Liver (tissue), 8 donors: ENCODE measurements at regions not wholly inside any gene's neighbourhood (a gene's known extent, or its start where the extent isn't known, plus 50 kb on each side); places are given as distances from the start of the nearest gene placed in this dataset.

ENCODE experiments used
- DNase-seq: peaks from one replicate; pipeline ENCODE4 v3.0.0-alpha.2; 2017; ENCODE audit warnings: low spot score
- H3K27ac ChIP-seq, 2 donors: one replicate each; pipeline ENCODE4 v1.7.0; 2013; ENCODE audit warnings: inconsistent platforms in 2 of 2, low read length in 2 of 2, control low read depth in 1 of 2, low read depth in 1 of 2, mild to moderate bottlenecking in 1 of 2
- H3K27me3 ChIP-seq, 4 donors: one replicate each; pipeline versions ENCODE4 v1.6.1 to v1.7.0; 2013; ENCODE audit warnings: low read length in 3 of 4, inconsistent platforms in 1 of 4, mild to moderate bottlenecking in 1 of 4, moderate library complexity in 1 of 4; ENCODE audit not compliant: control insufficient read depth in 4 of 4, insufficient read depth in 4 of 4
- H3K36me3 ChIP-seq, 4 donors: one replicate each; pipeline versions ENCODE4 v1.6.1 to v1.7.0; 2013; ENCODE audit warnings: low read length in 3 of 4, mild to moderate bottlenecking in 3 of 4, low read depth in 1 of 4, moderate library complexity in 1 of 4; ENCODE audit not compliant: control insufficient read depth in 4 of 4, insufficient read depth in 3 of 4
- H3K4me1 ChIP-seq, 4 donors: one replicate each; pipeline versions ENCODE4 v1.6.1 to v1.7.0; 2013; ENCODE audit warnings: low read length in 3 of 4, mild to moderate bottlenecking in 3 of 4, moderate library complexity in 1 of 4; ENCODE audit not compliant: control insufficient read depth in 4 of 4, insufficient read depth in 4 of 4
- H3K4me3 ChIP-seq, 3 donors: one replicate each; pipeline versions ENCODE4 v1.6.1 to v1.7.0; 2013; ENCODE audit warnings: low read length in 3 of 3, control low read depth in 1 of 3, low read depth in 1 of 3, mild to moderate bottlenecking in 1 of 3
- H3K9ac ChIP-seq, 2 donors: one replicate each; pipeline ENCODE4 v1.7.0; 2013; ENCODE audit warnings: low read length in 2 of 2, mild to moderate bottlenecking in 2 of 2, moderate library complexity in 2 of 2, control low read depth in 1 of 2, low read depth in 1 of 2
- H3K9me3 ChIP-seq, 4 donors: one replicate each; pipeline versions ENCODE4 v1.6.1 to v1.7.0; 2013; ENCODE audit warnings: low read length in 3 of 4; ENCODE audit not compliant: control insufficient read depth in 4 of 4
- EGR1 ChIP-seq, 2 donors: IDR thresholded peaks; 2 replicates each; pipeline ENCODE4 v1.6.1; 2016 to 2018; ENCODE audit warnings: antibody characterized with exemption in 2 of 2, low read depth in 2 of 2
- FOXA1 ChIP-seq: IDR thresholded peaks from 2 replicates; pipeline ENCODE4 v1.6.1; 2016; ENCODE audit warnings: antibody characterized with exemption
- GABPA ChIP-seq, 2 donors: IDR thresholded peaks in 1 of 2; conservative IDR thresholded peaks in 1 of 2; 2 replicates each; pipeline ENCODE4 v1.6.1; 2016; ENCODE audit warnings: antibody characterized with exemption in 2 of 2, mild to moderate bottlenecking in 1 of 2, moderate library complexity in 1 of 2
- HNF4A ChIP-seq, 2 donors: conservative IDR thresholded peaks; 2 replicates each; pipeline ENCODE4 v1.6.1; 2016; ENCODE audit warnings: antibody characterized with exemption in 2 of 2, mild to moderate bottlenecking in 2 of 2
- HNF4G ChIP-seq: IDR thresholded peaks from 2 replicates; pipeline ENCODE4 v1.6.1; 2016; ENCODE audit warnings: antibody characterized with exemption
- JUND ChIP-seq, 2 donors: IDR thresholded peaks; 2 replicates each; pipeline ENCODE4 v1.6.1; 2016; ENCODE audit warnings: antibody characterized with exemption in 2 of 2
- MAX ChIP-seq: IDR thresholded peaks from 2 replicates; pipeline ENCODE4 v1.6.1; 2016; ENCODE audit warnings: antibody characterized with exemption
- NR2F2 ChIP-seq: IDR thresholded peaks from 2 replicates; pipeline ENCODE4 v1.6.1; 2016; ENCODE audit warnings: antibody characterized with exemption
- RAD21 ChIP-seq, 2 donors: IDR thresholded peaks; 2 replicates each; pipeline ENCODE4 v1.6.1; 2016; ENCODE audit warnings: antibody characterized with exemption in 2 of 2, mild to moderate bottlenecking in 2 of 2
- REST ChIP-seq: IDR thresholded peaks from 2 replicates; pipeline ENCODE4 v1.6.1; 2016; ENCODE audit warnings: antibody characterized with exemption, mild to moderate bottlenecking
- RXRA ChIP-seq, 2 donors: IDR thresholded peaks; 2 replicates each; pipeline ENCODE4 v1.6.1; 2017 to 2018; ENCODE audit warnings: antibody characterized with exemption in 2 of 2, mild to moderate bottlenecking in 1 of 2
- SP1 ChIP-seq: IDR thresholded peaks from 2 replicates; pipeline ENCODE4 v1.6.1; 2018; ENCODE audit warnings: antibody characterized with exemption, mild to moderate bottlenecking
- TAF1 ChIP-seq: conservative IDR thresholded peaks from 2 replicates; pipeline ENCODE4 v1.6.1; 2016; ENCODE audit warnings: antibody characterized with exemption, mild to moderate bottlenecking
- YY1 ChIP-seq: IDR thresholded peaks from 2 replicates; pipeline ENCODE4 v1.6.1; 2016; ENCODE audit warnings: antibody characterized with exemption, mild to moderate bottlenecking
- WGBS: extraction: QIAGEN DNeasy Blood & Tissue Kit; methylation state at CpG from one replicate; pipeline ENCODE4 v1.1.7; 2013; 5-methylcytosine and 5-hydroxymethylcytosine counted together
- TF ChIP-seq, protein P1 (sequence below): fragments of 150-350 bp; IDR thresholded peaks from 2 replicates; pipeline ENCODE4 v1.5.1; 2017; ENCODE audit warnings: improper control_type of control experiment, low read depth, low read length; ENCODE audit not compliant: missing input control
- TF ChIP-seq, protein P2 (sequence below): IDR thresholded peaks from 2 replicates; pipeline ENCODE4 v1.6.1; 2016; ENCODE audit warnings: antibody characterized with exemption
- TF ChIP-seq, protein P3 (sequence below): IDR thresholded peaks from 2 replicates; pipeline ENCODE4 v1.6.1; 2016; ENCODE audit warnings: antibody characterized with exemption
- donor health status: healthy.
- donor health status: healthy.
- donor health status: healthy.
- donor health status: healthy.
- donor health status: healthy.

- Histone ChIP-seq H3K9me3 (no peaks in the 10 kb centered on the region), H3K9ac (no peak overlapping the region), H3K36me3 (no peaks in the 10 kb centered on the region), H3K4me1 (no peaks in the 10 kb centered on the region), H3K27ac (no peak overlapping the region), H3K4me3 (no peak overlapping the region), H3K27me3 (no peaks in the 10 kb centered on the region)
- WGBS: 60% methylated on average over 18 of the region's 18 CpGs
- TF ChIP-seq, protein P1, sequence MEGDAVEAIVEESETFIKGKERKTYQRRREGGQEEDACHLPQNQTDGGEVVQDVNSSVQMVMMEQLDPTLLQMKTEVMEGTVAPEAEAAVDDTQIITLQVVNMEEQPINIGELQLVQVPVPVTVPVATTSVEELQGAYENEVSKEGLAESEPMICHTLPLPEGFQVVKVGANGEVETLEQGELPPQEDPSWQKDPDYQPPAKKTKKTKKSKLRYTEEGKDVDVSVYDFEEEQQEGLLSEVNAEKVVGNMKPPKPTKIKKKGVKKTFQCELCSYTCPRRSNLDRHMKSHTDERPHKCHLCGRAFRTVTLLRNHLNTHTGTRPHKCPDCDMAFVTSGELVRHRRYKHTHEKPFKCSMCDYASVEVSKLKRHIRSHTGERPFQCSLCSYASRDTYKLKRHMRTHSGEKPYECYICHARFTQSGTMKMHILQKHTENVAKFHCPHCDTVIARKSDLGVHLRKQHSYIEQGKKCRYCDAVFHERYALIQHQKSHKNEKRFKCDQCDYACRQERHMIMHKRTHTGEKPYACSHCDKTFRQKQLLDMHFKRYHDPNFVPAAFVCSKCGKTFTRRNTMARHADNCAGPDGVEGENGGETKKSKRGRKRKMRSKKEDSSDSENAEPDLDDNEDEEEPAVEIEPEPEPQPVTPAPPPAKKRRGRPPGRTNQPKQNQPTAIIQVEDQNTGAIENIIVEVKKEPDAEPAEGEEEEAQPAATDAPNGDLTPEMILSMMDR: no peak
- TF ChIP-seq SP1 (no peak), HNF4G (no peak), YY1 (no peak), JUND (IDR thresholded peaks at IDR 0.05) (no peak), RAD21 (IDR thresholded peaks at IDR 0.05) (peak in 1 of 2 donors; percentile 11), HNF4A (conservative IDR thresholded peaks at IDR 0.05) (no peak), GABPA (IDR thresholded peaks at IDR 0.05 in 1 of 2, conservative IDR thresholded peaks at IDR 0.05 in 1 of 2) (no peak), MAX (peak; percentile 43), RXRA (IDR thresholded peaks at IDR 0.05) (no peak), EGR1 (IDR thresholded peaks at IDR 0.05; ENCODE audit: low read depth in 2 of 2) (no peak), TAF1 (no peak), FOXA1 (no peak), NR2F2 (no peak), REST (no peak)
- TF ChIP-seq, protein P2, sequence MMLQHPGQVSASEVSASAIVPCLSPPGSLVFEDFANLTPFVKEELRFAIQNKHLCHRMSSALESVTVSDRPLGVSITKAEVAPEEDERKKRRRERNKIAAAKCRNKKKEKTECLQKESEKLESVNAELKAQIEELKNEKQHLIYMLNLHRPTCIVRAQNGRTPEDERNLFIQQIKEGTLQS: no peak
- TF ChIP-seq, protein P3, sequence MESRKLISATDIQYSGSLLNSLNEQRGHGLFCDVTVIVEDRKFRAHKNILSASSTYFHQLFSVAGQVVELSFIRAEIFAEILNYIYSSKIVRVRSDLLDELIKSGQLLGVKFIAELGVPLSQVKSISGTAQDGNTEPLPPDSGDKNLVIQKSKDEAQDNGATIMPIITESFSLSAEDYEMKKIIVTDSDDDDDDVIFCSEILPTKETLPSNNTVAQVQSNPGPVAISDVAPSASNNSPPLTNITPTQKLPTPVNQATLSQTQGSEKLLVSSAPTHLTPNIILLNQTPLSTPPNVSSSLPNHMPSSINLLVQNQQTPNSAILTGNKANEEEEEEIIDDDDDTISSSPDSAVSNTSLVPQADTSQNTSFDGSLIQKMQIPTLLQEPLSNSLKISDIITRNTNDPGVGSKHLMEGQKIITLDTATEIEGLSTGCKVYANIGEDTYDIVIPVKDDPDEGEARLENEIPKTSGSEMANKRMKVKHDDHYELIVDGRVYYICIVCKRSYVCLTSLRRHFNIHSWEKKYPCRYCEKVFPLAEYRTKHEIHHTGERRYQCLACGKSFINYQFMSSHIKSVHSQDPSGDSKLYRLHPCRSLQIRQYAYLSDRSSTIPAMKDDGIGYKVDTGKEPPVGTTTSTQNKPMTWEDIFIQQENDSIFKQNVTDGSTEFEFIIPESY: no peak
- no peak for DNase-seq
These were observed 60.3 kb upstream of the BCL2L14 start for GRCh38 chr12:12010277-12011039.
